ENCODE measurements at regions not wholly inside any gene's neighbourhood (a gene's known extent, or its start where the extent isn't known, plus 50 kb on each side); places are given as distances from the start of the nearest gene placed in this dataset.

DNA sequence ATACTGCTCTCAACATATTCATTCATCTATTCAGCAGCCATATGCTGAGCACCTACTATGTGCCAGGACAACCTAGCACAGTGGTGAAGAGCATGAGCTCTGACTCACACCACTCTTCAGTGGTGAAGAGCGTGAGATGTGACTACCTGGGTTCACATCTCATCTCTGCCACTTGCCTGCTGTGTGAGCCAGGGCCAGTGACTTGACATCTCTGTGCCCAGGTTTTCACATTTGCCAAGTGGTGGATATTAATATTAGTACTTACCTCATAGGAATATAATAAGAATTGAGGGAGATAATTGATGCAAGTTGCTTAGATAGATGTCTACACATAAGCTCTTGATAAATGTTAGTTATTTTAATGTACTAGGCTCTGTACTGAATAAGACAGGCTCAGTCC, 488.9 kb downstream of the PTPRU start:
- TF ChIP-seq, protein P1, sequence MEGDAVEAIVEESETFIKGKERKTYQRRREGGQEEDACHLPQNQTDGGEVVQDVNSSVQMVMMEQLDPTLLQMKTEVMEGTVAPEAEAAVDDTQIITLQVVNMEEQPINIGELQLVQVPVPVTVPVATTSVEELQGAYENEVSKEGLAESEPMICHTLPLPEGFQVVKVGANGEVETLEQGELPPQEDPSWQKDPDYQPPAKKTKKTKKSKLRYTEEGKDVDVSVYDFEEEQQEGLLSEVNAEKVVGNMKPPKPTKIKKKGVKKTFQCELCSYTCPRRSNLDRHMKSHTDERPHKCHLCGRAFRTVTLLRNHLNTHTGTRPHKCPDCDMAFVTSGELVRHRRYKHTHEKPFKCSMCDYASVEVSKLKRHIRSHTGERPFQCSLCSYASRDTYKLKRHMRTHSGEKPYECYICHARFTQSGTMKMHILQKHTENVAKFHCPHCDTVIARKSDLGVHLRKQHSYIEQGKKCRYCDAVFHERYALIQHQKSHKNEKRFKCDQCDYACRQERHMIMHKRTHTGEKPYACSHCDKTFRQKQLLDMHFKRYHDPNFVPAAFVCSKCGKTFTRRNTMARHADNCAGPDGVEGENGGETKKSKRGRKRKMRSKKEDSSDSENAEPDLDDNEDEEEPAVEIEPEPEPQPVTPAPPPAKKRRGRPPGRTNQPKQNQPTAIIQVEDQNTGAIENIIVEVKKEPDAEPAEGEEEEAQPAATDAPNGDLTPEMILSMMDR (IDR thresholded peaks at IDR 0.05 in 2 of 3, conservative IDR thresholded peaks at IDR 0.05 in 1 of 3; ENCODE audit: borderline replicate concordance in 1 of 3, insufficient read depth in 1 of 3, low read depth in 2 of 3, low read length in 2 of 3) = no peak
- TF ChIP-seq SIN3A (IDR thresholded peaks at IDR 0.05; ENCODE audit: low read depth) (no peak), ZFX (IDR thresholded peaks at IDR 0.05) (no peak), EZH2 (IDR thresholded peaks at IDR 0.05) (no peak), YY1 (IDR thresholded peaks at IDR 0.05; ENCODE audit: extremely low read depth, insufficient replicate concordance, low read depth, low read length) (no peak), TCF7L2 (IDR thresholded peaks at IDR 0.05; ENCODE audit: borderline replicate concordance, extremely low read depth, insufficient read depth, insufficient read length) (no peak), CEBPB (IDR thresholded peaks at IDR 0.05; ENCODE audit: low read depth) (no peak), FOSL1 (IDR thresholded peaks at IDR 0.05; ENCODE audit: low read depth) (no peak), EZH2phosphoT487 (IDR thresholded peaks at IDR 0.05; ENCODE audit: borderline replicate concordance) (no peak), ELF1 (IDR thresholded peaks at IDR 0.05; ENCODE audit: borderline replicate concordance, low read depth) (no peak), SP1 (IDR thresholded peaks at IDR 0.05; ENCODE audit: low read depth) (no peak)
- TF ChIP-seq, protein P2, sequence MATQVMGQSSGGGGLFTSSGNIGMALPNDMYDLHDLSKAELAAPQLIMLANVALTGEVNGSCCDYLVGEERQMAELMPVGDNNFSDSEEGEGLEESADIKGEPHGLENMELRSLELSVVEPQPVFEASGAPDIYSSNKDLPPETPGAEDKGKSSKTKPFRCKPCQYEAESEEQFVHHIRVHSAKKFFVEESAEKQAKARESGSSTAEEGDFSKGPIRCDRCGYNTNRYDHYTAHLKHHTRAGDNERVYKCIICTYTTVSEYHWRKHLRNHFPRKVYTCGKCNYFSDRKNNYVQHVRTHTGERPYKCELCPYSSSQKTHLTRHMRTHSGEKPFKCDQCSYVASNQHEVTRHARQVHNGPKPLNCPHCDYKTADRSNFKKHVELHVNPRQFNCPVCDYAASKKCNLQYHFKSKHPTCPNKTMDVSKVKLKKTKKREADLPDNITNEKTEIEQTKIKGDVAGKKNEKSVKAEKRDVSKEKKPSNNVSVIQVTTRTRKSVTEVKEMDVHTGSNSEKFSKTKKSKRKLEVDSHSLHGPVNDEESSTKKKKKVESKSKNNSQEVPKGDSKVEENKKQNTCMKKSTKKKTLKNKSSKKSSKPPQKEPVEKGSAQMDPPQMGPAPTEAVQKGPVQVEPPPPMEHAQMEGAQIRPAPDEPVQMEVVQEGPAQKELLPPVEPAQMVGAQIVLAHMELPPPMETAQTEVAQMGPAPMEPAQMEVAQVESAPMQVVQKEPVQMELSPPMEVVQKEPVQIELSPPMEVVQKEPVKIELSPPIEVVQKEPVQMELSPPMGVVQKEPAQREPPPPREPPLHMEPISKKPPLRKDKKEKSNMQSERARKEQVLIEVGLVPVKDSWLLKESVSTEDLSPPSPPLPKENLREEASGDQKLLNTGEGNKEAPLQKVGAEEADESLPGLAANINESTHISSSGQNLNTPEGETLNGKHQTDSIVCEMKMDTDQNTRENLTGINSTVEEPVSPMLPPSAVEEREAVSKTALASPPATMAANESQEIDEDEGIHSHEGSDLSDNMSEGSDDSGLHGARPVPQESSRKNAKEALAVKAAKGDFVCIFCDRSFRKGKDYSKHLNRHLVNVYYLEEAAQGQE (IDR thresholded peaks at IDR 0.05; ENCODE audit: low read depth) = no peak
- TF ChIP-seq, protein P3, sequence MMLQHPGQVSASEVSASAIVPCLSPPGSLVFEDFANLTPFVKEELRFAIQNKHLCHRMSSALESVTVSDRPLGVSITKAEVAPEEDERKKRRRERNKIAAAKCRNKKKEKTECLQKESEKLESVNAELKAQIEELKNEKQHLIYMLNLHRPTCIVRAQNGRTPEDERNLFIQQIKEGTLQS (IDR thresholded peaks at IDR 0.05) = no peak
- Histone ChIP-seq H3K9ac (ENCODE audit: low read length) (no peak overlapping the region), H3K79me2 (ENCODE audit: insufficient read depth, low read length) (no peaks in the 10 kb centered on the region), H2AFZ (ENCODE audit: low read depth, low read length, poor library complexity, severe bottlenecking) (no peak overlapping the region), H3K27ac (ENCODE audit: low read depth, low read length) (no peak overlapping the region), H3K9me3 (ENCODE audit: control insufficient read depth in 1 of 2, insufficient read depth in 1 of 2, low read depth in 1 of 2, low read length in 2 of 2) (peaks cover 0 to 6% of the 10 kb centered on the region in 2 experiments; a peak in 2 of 4 replicates), H3K9me2 (ENCODE audit: insufficient read depth) (no peaks in the 10 kb centered on the region), H3K36me3 (ENCODE audit: control insufficient read depth in 1 of 2, insufficient read depth in 2 of 2, low read length in 2 of 2) (no peaks in the 10 kb centered on the region), H4K20me1 (ENCODE audit: insufficient read depth) (no peaks in the 10 kb centered on the region), H3K27me3 (ENCODE audit: insufficient read depth, low read length) (no peaks in the 10 kb centered on the region), H3K4me2 (ENCODE audit: low read length) (no peak overlapping the region), H3K4me3 (replicated peaks in 1 of 2; ENCODE audit: low read depth in 1 of 2, low read length in 2 of 2) (no peak overlapping the region), H3K4me1 (ENCODE audit: control insufficient read depth in 1 of 2, insufficient read depth in 2 of 2, low read length in 2 of 2) (no peaks in the 10 kb centered on the region)
- intact Hi-C loops (cut with micrococcal nuclease) = no loop called here
- DNase-seq (ENCODE audit: low read depth, low spot score) (no peak), ATAC-seq (no peak)
- CTCF ChIA-PET = no interaction called here
- POLR2A ChIA-PET = no interaction called here
- RAD21 ChIA-PET (ENCODE audit: low non-redundant PET in 1 of 2, low total read pairs in 2 of 2, uncharacterized antibody in 2 of 2, unreplicated experiment in 2 of 2) = no interaction called here
- no TSS peak for BruUV-seq (replicated peaks)

Measured in HCT116 (cell line).